Neural progenitor cell (in vitro differentiated cells): ENCODE measurements at regions not wholly inside any gene's neighbourhood (a gene's known extent, or its start where the extent isn't known, plus 50 kb on each side); places are given as distances from the start of the nearest gene placed in this dataset.

Experiments used
- DNase-seq: peaks from one replicate; pipeline ENCODE4 v3.0.0-alpha.2; 2016; ENCODE audit warnings: low spot score
- H2AFZ ChIP-seq: fragments of 200-600 bp; sonication (generic); replicated peaks from 2 replicates; pipeline ENCODE4 v1.6.1; 2016; ENCODE audit warnings: antibody characterized with exemption
- H3F3A ChIP-seq: fragments of 200-600 bp; sonication (generic); 2 replicates; pipeline ENCODE4 v1.6.1; 2016; ENCODE audit warnings: antibody characterized with exemption, low read depth
- H3K27ac ChIP-seq: fragments of 200-600 bp; sonication (generic); 2 replicates; pipeline ENCODE4 v1.5.1; 2016; ENCODE audit warnings: mild to moderate bottlenecking
- H3K27me3 ChIP-seq: fragments of 200-600 bp; sonication (generic); 2 replicates; pipeline ENCODE4 v1.6.1; 2016; ENCODE audit warnings: mild to moderate bottlenecking, moderate library complexity
- H3K36me3 ChIP-seq: fragments of 200-600 bp; sonication (generic); 2 replicates; pipeline ENCODE4 v1.5.1; 2016
- H3K4me1 ChIP-seq: fragments of 200-600 bp; sonication (generic); 2 replicates; pipeline ENCODE4 v1.6.1; 2016; ENCODE audit warnings: mixed run types
- H3K4me2 ChIP-seq: fragments of 200-600 bp; sonication (generic); 2 replicates; pipeline ENCODE4 v1.6.1; 2016
- H3K4me3 ChIP-seq: fragments of 200-600 bp; sonication (generic); 2 replicates; pipeline ENCODE4 v1.5.1; 2016
- H3K79me2 ChIP-seq: fragments of 200-600 bp; sonication (generic); 2 replicates; pipeline ENCODE4 v1.6.1; 2016; ENCODE audit warnings: low read depth
- H3K9ac ChIP-seq: fragments of 200-600 bp; sonication (generic); 2 replicates; pipeline ENCODE4 v1.6.1; 2016
- H3K9me3 ChIP-seq: fragments of 200-600 bp; sonication (generic); 2 replicates; pipeline ENCODE4 v1.5.1; 2016; ENCODE audit warnings: low read depth
- H4K20me1 ChIP-seq: fragments of 200-600 bp; sonication (generic); 2 replicates; pipeline ENCODE4 v1.6.1; 2016; ENCODE audit warnings: low read depth
- H3K27ac Mint-ChIP-seq: 3 replicates; pipeline ENCODE4 v1.8.0; 2021; ENCODE audit warnings: mixed read lengths
- H3K27me3 Mint-ChIP-seq: 2 replicates; pipeline ENCODE4 v1.8.0; 2022; ENCODE audit warnings: low read depth, mild to moderate bottlenecking, inconsistent platforms, moderate library complexity, mixed read lengths; ENCODE audit not compliant: insufficient read depth
- H3K36me3 Mint-ChIP-seq: 3 replicates; pipeline ENCODE4 v1.8.0; 2021; ENCODE audit warnings: mixed read lengths
- H3K4me1 Mint-ChIP-seq: 3 replicates; pipeline ENCODE4 v1.8.0; 2021; ENCODE audit warnings: mixed read lengths
- H3K4me3 Mint-ChIP-seq: 3 replicates; pipeline ENCODE4 v1.8.0; 2021; ENCODE audit warnings: mild to moderate bottlenecking, moderate library complexity, mixed read lengths
- H3K9me3 Mint-ChIP-seq: 3 replicates; pipeline ENCODE4 v1.8.0; 2020; ENCODE audit warnings: mixed read lengths
- EZH2 ChIP-seq: fragments of 200-600 bp; sonication (generic); IDR thresholded peaks from 2 replicates; pipeline ENCODE4 v1.6.1; 2017; ENCODE audit warnings: antibody characterized with exemption, mild to moderate bottlenecking, moderate library complexity
- EZH2phosphoT487 ChIP-seq: fragments of 200-600 bp; sonication (generic); IDR thresholded peaks from 2 replicates; pipeline ENCODE4 v1.6.1; 2017; ENCODE audit warnings: antibody characterized with exemption
- TF ChIP-seq, protein P1 (sequence below): fragments of 200-600 bp; sonication (generic); IDR thresholded peaks from 2 replicates; pipeline ENCODE4 v1.5.1; 2017; ENCODE audit warnings: antibody characterized with exemption, mild to moderate bottlenecking

DNA sequence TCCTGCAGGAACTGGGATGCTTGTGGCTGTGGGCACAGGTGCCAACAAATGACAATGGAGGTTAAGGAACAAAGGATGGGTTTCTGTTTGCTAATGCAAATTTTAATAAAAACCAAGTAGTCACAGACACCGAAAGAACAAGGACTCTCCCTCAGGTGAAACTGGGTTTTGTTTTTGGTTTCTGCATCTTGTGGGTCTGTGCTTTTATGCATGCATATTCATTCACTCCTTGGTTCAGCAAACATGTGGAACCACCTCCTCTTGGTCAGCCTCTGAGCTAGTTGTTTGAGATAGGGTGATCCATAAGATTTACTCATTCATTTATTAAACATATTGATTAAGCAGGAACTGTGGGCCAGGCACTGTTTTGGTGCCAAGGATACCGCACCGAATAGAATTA, 381.9 kb downstream of the CDK5RAP2 start:
- Mint-ChIP-seq H3K36me3 (no peaks in the 10 kb centered on the region), H3K9me3 (no peaks in the 10 kb centered on the region), H3K4me3 (no peak overlapping the region), H3K27me3 (peaks cover 7% of the 10 kb centered on the region), H3K27ac (no peak overlapping the region), H3K4me1 (peaks cover 18% of the 10 kb centered on the region)
- Histone ChIP-seq H3K4me1 (peaks cover 7% of the 10 kb centered on the region), H3K27ac (no peak overlapping the region), H3K79me2 (no peaks in the 10 kb centered on the region), H2AFZ (no peak overlapping the region), H3K36me3 (no peaks in the 10 kb centered on the region), H3K9me3 (no peaks in the 10 kb centered on the region), H3K4me3 (no peak overlapping the region), H3K27me3 (no peaks in the 10 kb centered on the region), H4K20me1 (no peaks in the 10 kb centered on the region), H3K4me2 (no peak overlapping the region), H3K9ac (no peak overlapping the region), H3F3A (peaks cover 6% of the 10 kb centered on the region)
- DNase-seq: no peak
- TF ChIP-seq, protein P1, sequence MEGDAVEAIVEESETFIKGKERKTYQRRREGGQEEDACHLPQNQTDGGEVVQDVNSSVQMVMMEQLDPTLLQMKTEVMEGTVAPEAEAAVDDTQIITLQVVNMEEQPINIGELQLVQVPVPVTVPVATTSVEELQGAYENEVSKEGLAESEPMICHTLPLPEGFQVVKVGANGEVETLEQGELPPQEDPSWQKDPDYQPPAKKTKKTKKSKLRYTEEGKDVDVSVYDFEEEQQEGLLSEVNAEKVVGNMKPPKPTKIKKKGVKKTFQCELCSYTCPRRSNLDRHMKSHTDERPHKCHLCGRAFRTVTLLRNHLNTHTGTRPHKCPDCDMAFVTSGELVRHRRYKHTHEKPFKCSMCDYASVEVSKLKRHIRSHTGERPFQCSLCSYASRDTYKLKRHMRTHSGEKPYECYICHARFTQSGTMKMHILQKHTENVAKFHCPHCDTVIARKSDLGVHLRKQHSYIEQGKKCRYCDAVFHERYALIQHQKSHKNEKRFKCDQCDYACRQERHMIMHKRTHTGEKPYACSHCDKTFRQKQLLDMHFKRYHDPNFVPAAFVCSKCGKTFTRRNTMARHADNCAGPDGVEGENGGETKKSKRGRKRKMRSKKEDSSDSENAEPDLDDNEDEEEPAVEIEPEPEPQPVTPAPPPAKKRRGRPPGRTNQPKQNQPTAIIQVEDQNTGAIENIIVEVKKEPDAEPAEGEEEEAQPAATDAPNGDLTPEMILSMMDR: no peak
- TF ChIP-seq EZH2phosphoT487 (no peak), EZH2 (no peak)

DNA sequence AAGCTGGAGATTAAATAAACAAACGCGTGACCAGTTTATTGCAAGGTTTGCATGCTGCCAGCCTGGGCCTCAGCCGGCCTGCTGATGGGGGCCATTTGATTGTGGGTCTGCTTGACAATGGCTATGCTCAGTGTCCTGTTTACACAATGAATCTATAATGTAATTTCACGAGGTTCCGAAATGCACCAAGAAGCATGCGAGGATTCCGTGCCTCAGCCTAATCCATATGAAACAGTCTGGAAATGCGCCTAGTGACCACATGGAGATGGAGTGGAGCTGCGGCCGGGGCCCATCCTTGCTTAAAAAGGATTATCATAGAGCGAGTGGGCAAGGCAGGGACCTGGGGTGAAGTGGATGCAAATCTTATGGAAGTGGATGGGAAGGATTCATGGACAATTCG, 382.4 kb downstream of the CDK5RAP2 start:
- no peak overlapping the region for H2AFZ ChIP-seq
- no peak overlapping the region for H3K4me3 Mint-ChIP-seq

DNA sequence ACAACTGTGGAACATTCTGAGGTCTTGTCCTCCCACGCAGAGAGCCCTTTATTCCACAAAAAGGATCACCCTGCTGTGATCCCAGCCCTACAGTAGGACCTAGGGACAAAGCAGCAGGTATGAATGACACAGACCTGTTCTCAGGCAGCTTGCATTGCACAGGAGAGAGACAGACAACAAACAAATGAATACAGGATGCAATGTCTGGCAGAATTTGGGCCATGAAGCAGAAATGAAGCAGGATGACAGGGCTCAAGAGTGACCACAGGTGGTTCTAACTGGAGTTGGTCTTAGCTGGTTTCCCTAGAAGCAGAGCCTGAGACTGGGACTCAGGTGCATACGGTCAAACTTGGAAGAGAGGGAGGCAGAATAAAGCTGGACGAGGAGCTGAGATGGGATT, 388.8 kb downstream of the CDK5RAP2 start:
- Histone ChIP-seq H3K27me3 (no peaks in the 10 kb centered on the region), H3K4me1 (peaks cover 5% of the 10 kb centered on the region), H3K4me3 (no peak overlapping the region), H3K9me3 (no peaks in the 10 kb centered on the region), H3K36me3 (no peaks in the 10 kb centered on the region), H4K20me1 (no peaks in the 10 kb centered on the region), H3K27ac (no peak overlapping the region), H3K4me2 (no peak overlapping the region), H3F3A (no peaks in the 10 kb centered on the region), H3K9ac (no peak overlapping the region), H3K79me2 (no peaks in the 10 kb centered on the region), H2AFZ (no peak overlapping the region)
- no peak for DNase-seq
- Mint-ChIP-seq H3K4me1 (peaks cover 6% of the 10 kb centered on the region), H3K9me3 (no peaks in the 10 kb centered on the region), H3K27me3 (peaks cover 4% of the 10 kb centered on the region), H3K4me3 (no peak overlapping the region), H3K36me3 (no peaks in the 10 kb centered on the region), H3K27ac (peak overlapping the region; percentile 34)
- TF ChIP-seq EZH2phosphoT487 (no peak), EZH2 (no peak)
- TF ChIP-seq, protein P1: no peak

More for the DNA sequence above, 382.4 kb downstream of the CDK5RAP2 start:
- H3K27ac Mint-ChIP-seq: no peak overlapping the region
- no peaks in the 10 kb centered on the region for H3K36me3 Mint-ChIP-seq
- Histone ChIP-seq H3K27ac (no peak overlapping the region), H3K79me2 (no peaks in the 10 kb centered on the region), H3K36me3 (no peaks in the 10 kb centered on the region), H4K20me1 (no peaks in the 10 kb centered on the region), H3K27me3 (no peaks in the 10 kb centered on the region), H3K4me3 (no peak overlapping the region), H3K4me1 (peaks cover 3% of the 10 kb centered on the region), H3K9ac (no peak overlapping the region), H3F3A (peaks cover 2% of the 10 kb centered on the region), H3K4me2 (no peak overlapping the region), H3K9me3 (no peaks in the 10 kb centered on the region)
- TF ChIP-seq, protein P1: no peak
- no peak for TF ChIP-seq EZH2phosphoT487
- no peak for TF ChIP-seq EZH2
- H3K9me3 Mint-ChIP-seq: no peaks in the 10 kb centered on the region
- peaks cover 6% of the 10 kb centered on the region for H3K27me3 Mint-ChIP-seq
- H3K4me1 Mint-ChIP-seq: peaks cover 14% of the 10 kb centered on the region
- DNase-seq: no peak
